CD14-positive monocyte (primary cell): ENCODE measurements at regions not wholly inside any gene's neighbourhood (a gene's known extent, or its start where the extent isn't known, plus 50 kb on each side); places are given as distances from the start of the nearest gene placed in this dataset.
"Not testable (repeated sequence)": the region's sequence is repeated elsewhere in the genome, so short reads cannot be mapped to it uniquely, and the experiment has no call there.

Experiments used
- DNase-seq, 3 donors: peaks; one replicate each; pipeline ENCODE4 v3.0.0-alpha.2; 2011 to 2022
- H2AFZ ChIP-seq: 2 replicates; pipeline ENCODE4 v1.6.0; 2012; ENCODE audit warnings: mild to moderate bottlenecking, low read depth, low read length, inconsistent platforms; ENCODE audit not compliant: insufficient read depth, poor library complexity, severe bottlenecking
- H3K27ac ChIP-seq, 2 donors: 1 replicate in 1 of 2; 2 replicates in 1 of 2; pipeline ENCODE4 v1.5.1; 2012 to 2013; ENCODE audit warnings: low read length in 2 of 2, control low read depth in 1 of 2, inconsistent platforms in 1 of 2, low read depth in 1 of 2, mild to moderate bottlenecking in 1 of 2
- H3K27me3 ChIP-seq, 2 donors: one replicate each; pipeline versions ENCODE4 v1.6.0 to v1.6.1; 2011 to 2013; ENCODE audit warnings: low read length in 2 of 2; ENCODE audit not compliant: control insufficient read depth in 2 of 2, insufficient read depth in 2 of 2
- H3K36me3 ChIP-seq, 2 donors: replicated peaks in 1 of 2; 1 replicate in 1 of 2; 2 replicates in 1 of 2; pipeline versions ENCODE4 v1.5.1 to v1.6.1; 2012 to 2013; ENCODE audit warnings: low read length in 2 of 2, control low read depth in 1 of 2, inconsistent platforms in 1 of 2, mild to moderate bottlenecking in 1 of 2; ENCODE audit not compliant: insufficient read depth in 2 of 2, control insufficient read depth in 1 of 2
- H3K4me1 ChIP-seq, 2 donors: 1 replicate in 1 of 2; 2 replicates in 1 of 2; pipeline versions ENCODE4 v1.5.1 to v1.6.1; 2012 to 2013; ENCODE audit warnings: low read length in 2 of 2, control low read depth in 1 of 2, inconsistent platforms in 1 of 2, mild to moderate bottlenecking in 1 of 2, moderate library complexity in 1 of 2; ENCODE audit not compliant: insufficient read depth in 2 of 2, control insufficient read depth in 1 of 2
- H3K4me2 ChIP-seq: replicated peaks from 2 replicates; pipeline ENCODE3; 2012; ENCODE audit warnings: low read length, moderate library complexity, mild to moderate bottlenecking; ENCODE audit not compliant: poor library complexity, severe bottlenecking; ENCODE audit errors: extremely low read depth
- H3K4me3 ChIP-seq, 3 experiments: fragments of 200-600 bp in 1 of 3; sonication (generic) in 1 of 3; replicated peaks in 1 of 3; 1 replicate in 2 of 3; 2 replicates in 1 of 3; pipeline ENCODE4 v1.5.1; 2011 to 2013; ENCODE audit warnings: low read length in 3 of 3, mild to moderate bottlenecking in 3 of 3, control low read depth in 2 of 3, low read depth in 2 of 3, inconsistent platforms in 1 of 3, moderate library complexity in 1 of 3
- H3K79me2 ChIP-seq: 2 replicates; pipeline ENCODE4 v1.6.0; 2012; ENCODE audit warnings: mild to moderate bottlenecking, control low read depth, inconsistent platforms, low read length, moderate library complexity; ENCODE audit not compliant: insufficient read depth
- H3K9ac ChIP-seq: 2 replicates; pipeline ENCODE4 v1.6.0; 2017; ENCODE audit warnings: low read length, mild to moderate bottlenecking; ENCODE audit not compliant: insufficient read depth, poor library complexity, severe bottlenecking
- H3K9me3 ChIP-seq, 2 donors: replicated peaks in 1 of 2; 1 replicate in 1 of 2; 2 replicates in 1 of 2; pipeline versions ENCODE4 v1.5.1 to v1.6.1; 2012 to 2013; ENCODE audit warnings: low read length in 2 of 2, control low read depth in 1 of 2; ENCODE audit not compliant: control insufficient read depth in 1 of 2, insufficient read depth in 1 of 2
- H4K20me1 ChIP-seq: 2 replicates; pipeline ENCODE4 v1.6.0; 2012; ENCODE audit warnings: mild to moderate bottlenecking, low read length, control low read depth, moderate library complexity; ENCODE audit not compliant: insufficient read depth
- H3K27ac Mint-ChIP-seq, 7 donors: one replicate each; pipeline ENCODE4 v1.8.0; 2020; ENCODE audit warnings: mild to moderate bottlenecking in 7 of 7, mixed read lengths in 7 of 7, moderate library complexity in 6 of 7, inconsistent platforms in 2 of 7
- H3K27me3 Mint-ChIP-seq, 3 donors: one replicate each; pipeline ENCODE4 v1.8.0; 2021 to 2022; ENCODE audit warnings: low read depth in 3 of 3, mild to moderate bottlenecking in 3 of 3, mixed read lengths in 3 of 3, moderate library complexity in 3 of 3, inconsistent platforms in 1 of 3
- H3K36me3 Mint-ChIP-seq, 2 donors: one replicate each; pipeline ENCODE4 v1.8.0; 2020; ENCODE audit warnings: mixed read lengths in 2 of 2, inconsistent platforms in 1 of 2, mild to moderate bottlenecking in 1 of 2
- H3K4me1 Mint-ChIP-seq: one replicate; pipeline ENCODE4 v1.8.0; 2020; ENCODE audit warnings: mild to moderate bottlenecking, mixed read lengths
- H3K4me3 Mint-ChIP-seq, 2 donors: one replicate each; pipeline ENCODE4 v1.8.0; 2020; ENCODE audit warnings: mild to moderate bottlenecking in 2 of 2, mixed read lengths in 2 of 2, moderate library complexity in 1 of 2
- H3K9me3 Mint-ChIP-seq, 7 donors: one replicate each; pipeline ENCODE4 v1.8.0; 2020 to 2022; ENCODE audit warnings: mixed read lengths in 7 of 7, mild to moderate bottlenecking in 6 of 7, moderate library complexity in 6 of 7, inconsistent platforms in 2 of 7
- WGBS: methylation state at CpG from one replicate; pipeline ENCODE4 v1.1.5; 2013; ENCODE audit warnings: missing lambda C conversion rate; ENCODE audit not compliant: insufficient coverage; 5-methylcytosine and 5-hydroxymethylcytosine counted together
- intact Hi-C, 2 donors: fragments of 100-400 bp; cut with micrococcal nuclease; formaldehyde crosslinking; loops; one replicate each; pipeline versions ENCODE4 v1.15.0 to v1.15.1; 2023

GRCh38 chr2:95775193-95775531 lies 183.4 kb downstream of the TRIM43 start:
- H3K36me3 Mint-ChIP-seq, intact Hi-C loops, H3K9ac ChIP-seq, H3K36me3 ChIP-seq, H3K4me3 ChIP-seq, H2AFZ ChIP-seq, H3K9me3 Mint-ChIP-seq, H3K27ac Mint-ChIP-seq, H3K4me3 Mint-ChIP-seq, H3K27ac ChIP-seq, DNase-seq, H3K4me1 Mint-ChIP-seq, H3K79me2 ChIP-seq, H3K27me3 Mint-ChIP-seq, H3K4me1 ChIP-seq, H3K27me3 ChIP-seq, H3K4me2 ChIP-seq, H4K20me1 ChIP-seq, H3K9me3 ChIP-seq: not testable (repeated sequence)
- WGBS: no CpG with 5 or more reads among the region's 9 CpGs
